Heart right ventricle (tissue), 16 donors: ENCODE measurements at regions not wholly inside any gene's neighbourhood (a gene's known extent, or its start where the extent isn't known, plus 50 kb on each side); places are given as distances from the start of the nearest gene placed in this dataset.

Experiments
- ATAC-seq, 8 donors: fragments of 200-7000 bp; cut with Tn5 transposase; one replicate each; pipeline ENCODE4 v1.9.1; 2020; ENCODE audit warnings: mild to moderate bottlenecking in 8 of 8, moderate library complexity in 8 of 8, moderate number of reproducible peaks in 1 of 8
- DNase-seq, 2 donors: peaks; one replicate each; pipeline ENCODE4 v3.0.0-alpha.2; 2020
- H3K27ac ChIP-seq, 10 donors: fragments of 200-600 bp; sonication (generic) in 2 of 10; one replicate each; pipeline versions ENCODE4 v1.5.0 to v1.8.0; 2020 to 2022; ENCODE audit warnings: mild to moderate bottlenecking in 3 of 10
- H3K27me3 ChIP-seq, 7 donors: fragments of 200-600 bp; one replicate each; pipeline ENCODE4 v1.8.0; 2021 to 2022; ENCODE audit warnings: mild to moderate bottlenecking in 2 of 7
- H3K36me3 ChIP-seq, 9 donors: fragments of 200-600 bp; sonication (generic) in 1 of 9; one replicate each; pipeline versions ENCODE4 v1.5.0 to v1.8.0; 2020 to 2022; ENCODE audit warnings: mild to moderate bottlenecking in 2 of 9
- H3K4me1 ChIP-seq, 9 donors: fragments of 200-600 bp; sonication (generic) in 1 of 9; one replicate each; pipeline versions ENCODE4 v1.5.0 to v1.8.0; 2020 to 2022; ENCODE audit warnings: mild to moderate bottlenecking in 4 of 9
- H3K4me3 ChIP-seq, 10 donors: fragments of 200-600 bp; sonication (generic) in 2 of 10; one replicate each; pipeline versions ENCODE4 v1.5.0 to v1.8.0; 2020 to 2022; ENCODE audit warnings: mild to moderate bottlenecking in 7 of 10, moderate library complexity in 2 of 10
- H3K9me3 ChIP-seq, 11 donors: fragments of 200-600 bp in 10 of 11; sonication (generic) in 2 of 11; one replicate each; pipeline versions ENCODE4 v1.5.0 to v1.8.0; 2013 to 2022; ENCODE audit warnings: mild to moderate bottlenecking in 2 of 11, control low read depth in 1 of 11, moderate library complexity in 1 of 11
- CTCF ChIP-seq, 9 donors: fragments of 200-600 bp; sonication (generic) in 2 of 9; IDR thresholded peaks; one replicate each; pipeline versions ENCODE4 v1.5.0 to v1.8.0; 2021 to 2022; ENCODE audit warnings: antibody characterized with exemption in 9 of 9, mild to moderate bottlenecking in 5 of 9, moderate library complexity in 1 of 9
- WGBS, 2 donors: extraction: QIAGEN DNeasy Blood & Tissue Kit; methylation state at CpG; one replicate each; pipeline ENCODE4 v1.1.7; 2013; ENCODE audit warnings: inconsistent platforms in 1 of 2; 5-methylcytosine and 5-hydroxymethylcytosine counted together
- intact Hi-C, 10 donors: fragments of 100-400 bp; cut with DNase I; formaldehyde crosslinking; loops; one replicate each; pipeline versions ENCODE4 v1.11.1 to v1.14.2; 2022
- donor health status: Arrhythmogenic right ventricular cardiomyopathy.
- donor health status: ischemic (EF 13 %, LVEDD 7.1; RV severe dilation, severe dysfunction).
- donor health status: healthy with polysubstance abuse.
- donor health status: DM: no; HTN: yes; CAD: no.
- donor health status: DM: no; HTN: no; CAD: no.
- donor health status: ischemic (EF 25% LVEDD 6.9; RV normal size, moderate dysfunction).
- donor health status: ischemic (EF 25% LVEDD 5.7; RV mildly dilated, moderate dysfunction).
- donor health status: healthy.
- donor health status: DM: yes; HTN: yes; CAD: no.
- donor health status: Ischemic cardiomyopathy.
- donor health status: ischemic (EF 35%, LVEDD 5.7; RV mildly dilated, moderate dysfunction).
- donor health status: nonischemic (EF 11% LVEDD 7.7; RV severe dilation, severe dysfunction).
- donor health status: DM: yes; HTN: yes; CAD: no.
- donor health status: PGD.
- donor health status: ischemic (EF 29% LVEDD 5.4; RV normal size, mild dysfunction).
- donor health status: nonischemic (EF 23%, LVEDD 6.1; RV moderate dilation, normal function).

- no peak overlapping the region for H3K27ac ChIP-seq
- intact Hi-C loops = loop anchor here in 1 of 10 donors (10.0 kb wide), 1 partner anchor 275 kb away; the partner anchor contains the start of gene FOXF2
- no peak for ATAC-seq
Measured at GRCh38 chr6:1110164-1110563, 201.7 kb upstream of the FOXQ1 start.

GRCh38 chr6:1109134-1109533 lies 202.8 kb upstream of the FOXQ1 start:
- 66 to 94% methylated on average over 2 of the region's 2 CpGs for WGBS, 2 donors
- ATAC-seq (no peak), DNase-seq (no peak)
- Histone ChIP-seq H3K27ac (no peak overlapping the region), H3K36me3 (no peaks in the 10 kb centered on the region), H3K9me3 (no peaks in the 10 kb centered on the region), H3K4me3 (no peak overlapping the region), H3K27me3 (peaks cover 0 to 21% (median 0%) of the 10 kb centered on the region in 7 donors), H3K4me1 (peaks cover 0 to under 1% (median 0%) of the 10 kb centered on the region in 9 donors)
- no peak for TF ChIP-seq CTCF (IDR thresholded peaks at IDR 0.05)
- intact Hi-C loops = no loop called here

More at GRCh38 chr6:1110164-1110563, 201.7 kb upstream of the FOXQ1 start:
- no peaks in the 10 kb centered on the region for H3K9me3 ChIP-seq
- no peaks in the 10 kb centered on the region for H3K36me3 ChIP-seq
- no peak for DNase-seq
- WGBS, 2 donors = 84 to 86% methylated on average over 2 of the region's 2 CpGs
- TF ChIP-seq CTCF (IDR thresholded peaks at IDR 0.05) = peak in 2 of 9 donors; percentile 5 to 16
- peaks cover 0 to 20% (median 0%) of the 10 kb centered on the region in 7 donors for H3K27me3 ChIP-seq
- H3K4me3 ChIP-seq = no peak overlapping the region
- no peaks in the 10 kb centered on the region for H3K4me1 ChIP-seq

- intact Hi-C loops = no loop called here
- Histone ChIP-seq H3K4me1 (peaks cover 0 to 8% (median 0%) of the 10 kb centered on the region in 9 donors), H3K27me3 (peaks cover 0 to 25% (median 0%) of the 10 kb centered on the region in 7 donors), H3K36me3 (no peaks in the 10 kb centered on the region), H3K4me3 (no peak overlapping the region), H3K27ac (no peak overlapping the region), H3K9me3 (no peaks in the 10 kb centered on the region)
- ATAC-seq (no peak), DNase-seq (no peak)
- TF ChIP-seq CTCF (IDR thresholded peaks at IDR 0.05) = no peak
- 89 to 90% methylated on average over 8 of the region's 8 CpGs for WGBS, 2 donors
Measured at GRCh38 chr6:1108198-1108597, 203.7 kb upstream of the FOXQ1 start.

GRCh38 chr6:1107578-1107977 lies 204.3 kb upstream of the FOXQ1 start:
- WGBS, 2 donors = 91% methylated on average over 4 of the region's 4 CpGs
- TF ChIP-seq CTCF (IDR thresholded peaks at IDR 0.05) = no peak
- DNase-seq (no peak), ATAC-seq (no peak)
- Histone ChIP-seq H3K36me3 (no peaks in the 10 kb centered on the region), H3K4me1 (peaks cover 0 to 13% (median 0%) of the 10 kb centered on the region in 9 donors), H3K27ac (no peak overlapping the region), H3K4me3 (no peak overlapping the region), H3K27me3 (peaks cover 0 to 28% (median 0%) of the 10 kb centered on the region in 7 donors), H3K9me3 (no peaks in the 10 kb centered on the region)
- intact Hi-C loops = no loop called here
